OCI-LY1 (cell line): ENCODE measurements at regions not wholly inside any gene's neighbourhood (a gene's known extent, or its start where the extent isn't known, plus 50 kb on each side); places are given as distances from the start of the nearest gene placed in this dataset.

ENCODE experiments used
- H2AFZ ChIP-seq: fragments of 200-600 bp; sonication (generic), shearing (Covaris generic); 2 replicates; pipeline ENCODE4 v1.6.0; 2014; ENCODE audit warnings: antibody characterized with exemption, mild to moderate bottlenecking, low read length
- H3F3A ChIP-seq: fragments of 200-600 bp; sonication (generic), shearing (Covaris generic); 2 replicates; pipeline ENCODE4 v1.6.0; 2014; ENCODE audit warnings: mild to moderate bottlenecking, antibody characterized with exemption, low read length, moderate library complexity; ENCODE audit not compliant: insufficient read depth
- H3K27ac ChIP-seq: fragments of 200-600 bp; sonication (generic); 2 replicates; pipeline ENCODE4 v1.5.1; 2014; ENCODE audit warnings: low read length, mixed run types, mild to moderate bottlenecking, low read depth; ENCODE audit not compliant: poor library complexity, severe bottlenecking
- H3K27me3 ChIP-seq: fragments of 200-600 bp; sonication (generic); 2 replicates; pipeline ENCODE4 v1.6.0; 2014; ENCODE audit warnings: antibody characterized with exemption, mild to moderate bottlenecking, low read length, moderate library complexity; ENCODE audit not compliant: insufficient read depth
- H3K36me3 ChIP-seq: fragments of 200-600 bp; sonication (generic); 2 replicates; pipeline ENCODE4 v1.6.1; 2014; ENCODE audit warnings: mild to moderate bottlenecking, antibody characterized with exemption, low read length, moderate library complexity, mixed read lengths; ENCODE audit not compliant: insufficient read depth
- H3K4me1 ChIP-seq: fragments of 200-600 bp; sonication (generic); 2 replicates; pipeline ENCODE4 v1.5.1; 2014; ENCODE audit warnings: mild to moderate bottlenecking, low read length, moderate library complexity; ENCODE audit not compliant: insufficient read depth, severe bottlenecking
- H3K4me2 ChIP-seq: fragments of 200-600 bp; sonication (generic), shearing (Covaris generic); 2 replicates; pipeline ENCODE4 v1.6.1; 2014; ENCODE audit warnings: low read length
- H3K4me3 ChIP-seq: fragments of 200-600 bp; sonication (generic); 2 replicates; pipeline ENCODE4 v1.5.1; 2014; ENCODE audit warnings: low read length, low read depth, mild to moderate bottlenecking, mixed read lengths; ENCODE audit not compliant: poor library complexity, severe bottlenecking
- H3K79me2 ChIP-seq: fragments of 200-600 bp; shearing (Covaris generic); 2 replicates; pipeline ENCODE4 v1.6.1; 2016; ENCODE audit warnings: mixed run types, low read length, mixed read lengths; ENCODE audit not compliant: insufficient read depth
- H3K9ac ChIP-seq: fragments of 200-600 bp; sonication (generic), shearing (Covaris generic); 2 replicates; pipeline ENCODE4 v1.6.1; 2014; ENCODE audit warnings: mild to moderate bottlenecking, low read length, mixed read lengths
- H3K9me2 ChIP-seq: fragments of 200-600 bp; sonication (generic), shearing (Covaris generic); 2 replicates; pipeline ENCODE4 v1.6.1; 2014; ENCODE audit warnings: low read depth, mild to moderate bottlenecking, low read length, mixed read lengths
- H3K9me3 ChIP-seq: fragments of 200-600 bp; shearing (Covaris generic); 2 replicates; pipeline ENCODE4 v1.6.1; 2014; ENCODE audit warnings: low read length, mixed read lengths
- H4K20me1 ChIP-seq: fragments of 200-600 bp; sonication (generic), shearing (Covaris generic); 2 replicates; pipeline ENCODE4 v1.6.0; 2016; ENCODE audit warnings: mild to moderate bottlenecking, low read length; ENCODE audit not compliant: insufficient read depth
- CTCF ChIP-seq: fragments of 200-600 bp; sonication (generic), shearing (Covaris generic); IDR thresholded peaks from 2 replicates; pipeline ENCODE4 v1.5.1; 2017; ENCODE audit warnings: mild to moderate bottlenecking, antibody characterized with exemption, low read length, moderate library complexity, mixed read lengths
- EZH2 ChIP-seq: fragments of 200-600 bp; sonication (generic), shearing (Covaris generic); IDR thresholded peaks from 2 replicates; pipeline ENCODE4 v1.8.0; 2017; ENCODE audit warnings: borderline replicate concordance, mixed run types, mild to moderate bottlenecking, antibody characterized with exemption, low read length, moderate library complexity, mixed read lengths

- Histone ChIP-seq H3K4me1 (no peaks in the 10 kb centered on the region), H3K4me3 (no peak overlapping the region), H2AFZ (no peak overlapping the region), H3K27ac (no peak overlapping the region), H3F3A (no peaks in the 10 kb centered on the region), H3K36me3 (no peaks in the 10 kb centered on the region), H3K27me3 (no peaks in the 10 kb centered on the region), H3K9ac (no peak overlapping the region), H3K4me2 (no peak overlapping the region), H3K9me3 (no peaks in the 10 kb centered on the region), H3K9me2 (no peaks in the 10 kb centered on the region), H3K79me2 (no peaks in the 10 kb centered on the region), H4K20me1 (no peaks in the 10 kb centered on the region)
- TF ChIP-seq EZH2 (no peak), CTCF (no peak)
Observed at GRCh38 chr11:29553990-29554389, 462.8 kb downstream of the KCNA4 start.

- Histone ChIP-seq H3K9me3 (no peaks in the 10 kb centered on the region), H3K27ac (no peak overlapping the region)
Observed at GRCh38 chr11:29538339-29539036, 478.3 kb downstream of the KCNA4 start.

GRCh38 chr11:29534836-29535235 lies 482.0 kb downstream of the KCNA4 start:
- Histone ChIP-seq H3K9me2 (no peaks in the 10 kb centered on the region), H3F3A (no peaks in the 10 kb centered on the region), H3K4me1 (no peaks in the 10 kb centered on the region), H3K4me3 (no peak overlapping the region), H3K27ac (no peak overlapping the region), H2AFZ (no peak overlapping the region), H3K79me2 (no peaks in the 10 kb centered on the region), H4K20me1 (no peaks in the 10 kb centered on the region), H3K27me3 (no peaks in the 10 kb centered on the region), H3K9me3 (no peaks in the 10 kb centered on the region), H3K36me3 (no peaks in the 10 kb centered on the region), H3K4me2 (no peak overlapping the region), H3K9ac (no peak overlapping the region)
- no peak for TF ChIP-seq EZH2
- TF ChIP-seq CTCF, result no peak

More at GRCh38 chr11:29538339-29539036, 478.3 kb downstream of the KCNA4 start:
- H3K36me3 ChIP-seq, result no peaks in the 10 kb centered on the region
- H3F3A ChIP-seq, result no peaks in the 10 kb centered on the region
- H3K4me1 ChIP-seq, result no peaks in the 10 kb centered on the region
- no peaks in the 10 kb centered on the region for H3K27me3 ChIP-seq
- no peaks in the 10 kb centered on the region for H3K9me2 ChIP-seq
- no peak overlapping the region for H3K9ac ChIP-seq
- no peak overlapping the region for H2AFZ ChIP-seq
- H4K20me1 ChIP-seq, result no peaks in the 10 kb centered on the region
- no peaks in the 10 kb centered on the region for H3K79me2 ChIP-seq
- H3K4me2 ChIP-seq, result no peak overlapping the region
- no peak overlapping the region for H3K4me3 ChIP-seq
- TF ChIP-seq EZH2 (no peak), CTCF (no peak)
